Left lung (tissue), 4 donors: ENCODE measurements at regions not wholly inside any gene's neighbourhood (a gene's known extent, or its start where the extent isn't known, plus 50 kb on each side); places are given as distances from the start of the nearest gene placed in this dataset.

Experiments
- ATAC-seq: fragments of 200-7000 bp; cut with Tn5 transposase; one replicate; pipeline ENCODE4 v1.9.1; 2020; ENCODE audit warnings: moderate library complexity
- DNase-seq, 4 donors: peaks; one replicate each; pipeline ENCODE4 v3.0.0-alpha.2; 2013 to 2020
- H3K27ac ChIP-seq, 2 donors: fragments of 200-600 bp; sonication (generic) in 1 of 2; one replicate each; pipeline versions ENCODE4 v1.5.0 to v1.8.0; 2020 to 2021
- H3K27me3 ChIP-seq, 2 donors: fragments of 200-600 bp; sonication (generic) in 1 of 2; one replicate each; pipeline versions ENCODE4 v1.5.0 to v1.8.0; 2020 to 2021
- H3K36me3 ChIP-seq, 2 donors: fragments of 200-600 bp; sonication (generic) in 1 of 2; one replicate each; pipeline versions ENCODE4 v1.5.0 to v1.8.0; 2020 to 2021
- H3K4me1 ChIP-seq, 2 donors: fragments of 200-600 bp; one replicate each; pipeline ENCODE4 v1.8.0; 2021
- H3K4me3 ChIP-seq, 2 donors: fragments of 200-600 bp; sonication (generic) in 1 of 2; one replicate each; pipeline versions ENCODE4 v1.5.0 to v1.8.0; 2020 to 2021; ENCODE audit warnings: mild to moderate bottlenecking in 1 of 2
- H3K9me3 ChIP-seq, 2 donors: fragments of 200-600 bp; sonication (generic) in 1 of 2; one replicate each; pipeline versions ENCODE4 v1.5.0 to v1.8.0; 2020 to 2021
- intact Hi-C, 2 donors: fragments of 100-400 bp; cut with DNase I; formaldehyde crosslinking; loops; one replicate each; pipeline versions ENCODE4 v1.11.2 to v1.14.2; 2022
- TF ChIP-seq, protein P1 (sequence below), 2 donors: fragments of 200-600 bp; sonication (generic) in 1 of 2; IDR thresholded peaks; one replicate each; pipeline versions ENCODE4 v1.5.0 to v1.8.0; 2021; ENCODE audit warnings: antibody characterized with exemption in 2 of 2
- donor health status: DM: no; HTN: yes; CAD: no.
- donor health status: DM: no; HTN: no; CAD: no.

GRCh38 chr1:147491098-147491497 lies 50.2 kb upstream of the BCL9 start:
- H3K27ac ChIP-seq = no peak overlapping the region
- TF ChIP-seq, protein P1, sequence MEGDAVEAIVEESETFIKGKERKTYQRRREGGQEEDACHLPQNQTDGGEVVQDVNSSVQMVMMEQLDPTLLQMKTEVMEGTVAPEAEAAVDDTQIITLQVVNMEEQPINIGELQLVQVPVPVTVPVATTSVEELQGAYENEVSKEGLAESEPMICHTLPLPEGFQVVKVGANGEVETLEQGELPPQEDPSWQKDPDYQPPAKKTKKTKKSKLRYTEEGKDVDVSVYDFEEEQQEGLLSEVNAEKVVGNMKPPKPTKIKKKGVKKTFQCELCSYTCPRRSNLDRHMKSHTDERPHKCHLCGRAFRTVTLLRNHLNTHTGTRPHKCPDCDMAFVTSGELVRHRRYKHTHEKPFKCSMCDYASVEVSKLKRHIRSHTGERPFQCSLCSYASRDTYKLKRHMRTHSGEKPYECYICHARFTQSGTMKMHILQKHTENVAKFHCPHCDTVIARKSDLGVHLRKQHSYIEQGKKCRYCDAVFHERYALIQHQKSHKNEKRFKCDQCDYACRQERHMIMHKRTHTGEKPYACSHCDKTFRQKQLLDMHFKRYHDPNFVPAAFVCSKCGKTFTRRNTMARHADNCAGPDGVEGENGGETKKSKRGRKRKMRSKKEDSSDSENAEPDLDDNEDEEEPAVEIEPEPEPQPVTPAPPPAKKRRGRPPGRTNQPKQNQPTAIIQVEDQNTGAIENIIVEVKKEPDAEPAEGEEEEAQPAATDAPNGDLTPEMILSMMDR (IDR thresholded peaks at IDR 0.05) = no peak
- H3K4me3 ChIP-seq = no peak overlapping the region
- DNase-seq = no peak
- no peak for ATAC-seq
- H3K4me1 ChIP-seq = no peaks in the 10 kb centered on the region
- H3K36me3 ChIP-seq = no peaks in the 10 kb centered on the region
- no peaks in the 10 kb centered on the region for H3K9me3 ChIP-seq
- intact Hi-C loops = loop anchor here in 1 of 2 donors (10.0 kb wide), 1 partner anchor 404 kb away; no protein-coding TSS in a partner anchor
- no peaks in the 10 kb centered on the region for H3K27me3 ChIP-seq
